Liver (tissue), 8 donors: ENCODE measurements at regions not wholly inside any gene's neighbourhood (a gene's known extent, or its start where the extent isn't known, plus 50 kb on each side); places are given as distances from the start of the nearest gene placed in this dataset.

Experiments
- DNase-seq: peaks from one replicate; pipeline ENCODE4 v3.0.0-alpha.2; 2017; ENCODE audit warnings: low spot score
- H3K27ac ChIP-seq, 2 donors: one replicate each; pipeline ENCODE4 v1.7.0; 2013; ENCODE audit warnings: inconsistent platforms in 2 of 2, low read length in 2 of 2, control low read depth in 1 of 2, low read depth in 1 of 2, mild to moderate bottlenecking in 1 of 2
- H3K27me3 ChIP-seq, 4 donors: one replicate each; pipeline versions ENCODE4 v1.6.1 to v1.7.0; 2013; ENCODE audit warnings: low read length in 3 of 4, inconsistent platforms in 1 of 4, mild to moderate bottlenecking in 1 of 4, moderate library complexity in 1 of 4; ENCODE audit not compliant: control insufficient read depth in 4 of 4, insufficient read depth in 4 of 4
- H3K36me3 ChIP-seq, 4 donors: one replicate each; pipeline versions ENCODE4 v1.6.1 to v1.7.0; 2013; ENCODE audit warnings: low read length in 3 of 4, mild to moderate bottlenecking in 3 of 4, low read depth in 1 of 4, moderate library complexity in 1 of 4; ENCODE audit not compliant: control insufficient read depth in 4 of 4, insufficient read depth in 3 of 4
- H3K4me1 ChIP-seq, 4 donors: one replicate each; pipeline versions ENCODE4 v1.6.1 to v1.7.0; 2013; ENCODE audit warnings: low read length in 3 of 4, mild to moderate bottlenecking in 3 of 4, moderate library complexity in 1 of 4; ENCODE audit not compliant: control insufficient read depth in 4 of 4, insufficient read depth in 4 of 4
- H3K4me3 ChIP-seq, 3 donors: one replicate each; pipeline versions ENCODE4 v1.6.1 to v1.7.0; 2013; ENCODE audit warnings: low read length in 3 of 3, control low read depth in 1 of 3, low read depth in 1 of 3, mild to moderate bottlenecking in 1 of 3
- H3K9ac ChIP-seq, 2 donors: one replicate each; pipeline ENCODE4 v1.7.0; 2013; ENCODE audit warnings: low read length in 2 of 2, mild to moderate bottlenecking in 2 of 2, moderate library complexity in 2 of 2, control low read depth in 1 of 2, low read depth in 1 of 2
- H3K9me3 ChIP-seq, 4 donors: one replicate each; pipeline versions ENCODE4 v1.6.1 to v1.7.0; 2013; ENCODE audit warnings: low read length in 3 of 4; ENCODE audit not compliant: control insufficient read depth in 4 of 4
- EGR1 ChIP-seq, 2 donors: IDR thresholded peaks; 2 replicates each; pipeline ENCODE4 v1.6.1; 2016 to 2018; ENCODE audit warnings: antibody characterized with exemption in 2 of 2, low read depth in 2 of 2
- FOXA1 ChIP-seq: IDR thresholded peaks from 2 replicates; pipeline ENCODE4 v1.6.1; 2016; ENCODE audit warnings: antibody characterized with exemption
- FOXA2 ChIP-seq: IDR thresholded peaks from 2 replicates; pipeline ENCODE4 v1.6.1; 2016; ENCODE audit warnings: antibody characterized with exemption
- GABPA ChIP-seq, 2 donors: IDR thresholded peaks in 1 of 2; conservative IDR thresholded peaks in 1 of 2; 2 replicates each; pipeline ENCODE4 v1.6.1; 2016; ENCODE audit warnings: antibody characterized with exemption in 2 of 2, mild to moderate bottlenecking in 1 of 2, moderate library complexity in 1 of 2
- HNF4A ChIP-seq, 2 donors: conservative IDR thresholded peaks; 2 replicates each; pipeline ENCODE4 v1.6.1; 2016; ENCODE audit warnings: antibody characterized with exemption in 2 of 2, mild to moderate bottlenecking in 2 of 2
- HNF4G ChIP-seq: IDR thresholded peaks from 2 replicates; pipeline ENCODE4 v1.6.1; 2016; ENCODE audit warnings: antibody characterized with exemption
- JUND ChIP-seq, 2 donors: IDR thresholded peaks; 2 replicates each; pipeline ENCODE4 v1.6.1; 2016; ENCODE audit warnings: antibody characterized with exemption in 2 of 2
- NR2F2 ChIP-seq: IDR thresholded peaks from 2 replicates; pipeline ENCODE4 v1.6.1; 2016; ENCODE audit warnings: antibody characterized with exemption
- RAD21 ChIP-seq, 2 donors: IDR thresholded peaks; 2 replicates each; pipeline ENCODE4 v1.6.1; 2016; ENCODE audit warnings: antibody characterized with exemption in 2 of 2, mild to moderate bottlenecking in 2 of 2
- REST ChIP-seq: IDR thresholded peaks from 2 replicates; pipeline ENCODE4 v1.6.1; 2016; ENCODE audit warnings: antibody characterized with exemption, mild to moderate bottlenecking
- RXRA ChIP-seq, 2 donors: IDR thresholded peaks; 2 replicates each; pipeline ENCODE4 v1.6.1; 2017 to 2018; ENCODE audit warnings: antibody characterized with exemption in 2 of 2, mild to moderate bottlenecking in 1 of 2
- TAF1 ChIP-seq: conservative IDR thresholded peaks from 2 replicates; pipeline ENCODE4 v1.6.1; 2016; ENCODE audit warnings: antibody characterized with exemption, mild to moderate bottlenecking
- YY1 ChIP-seq: IDR thresholded peaks from 2 replicates; pipeline ENCODE4 v1.6.1; 2016; ENCODE audit warnings: antibody characterized with exemption, mild to moderate bottlenecking
- ZBTB33 ChIP-seq: IDR thresholded peaks from 2 replicates; pipeline ENCODE4 v1.6.1; 2016; ENCODE audit warnings: antibody characterized with exemption
- WGBS: extraction: QIAGEN DNeasy Blood & Tissue Kit; methylation state at CpG from one replicate; pipeline ENCODE4 v1.1.7; 2013; 5-methylcytosine and 5-hydroxymethylcytosine counted together
- TF ChIP-seq, protein P1 (sequence below): IDR thresholded peaks from 2 replicates; pipeline ENCODE4 v1.6.1; 2016; ENCODE audit warnings: antibody characterized with exemption
- TF ChIP-seq, protein P2 (sequence below): fragments of 150-350 bp; IDR thresholded peaks from 2 replicates; pipeline ENCODE4 v1.5.1; 2017; ENCODE audit warnings: improper control_type of control experiment, low read depth, low read length; ENCODE audit not compliant: missing input control
- donor health status: healthy.
- donor health status: healthy.
- donor health status: healthy.
- donor health status: healthy.
- donor health status: healthy.

DNA sequence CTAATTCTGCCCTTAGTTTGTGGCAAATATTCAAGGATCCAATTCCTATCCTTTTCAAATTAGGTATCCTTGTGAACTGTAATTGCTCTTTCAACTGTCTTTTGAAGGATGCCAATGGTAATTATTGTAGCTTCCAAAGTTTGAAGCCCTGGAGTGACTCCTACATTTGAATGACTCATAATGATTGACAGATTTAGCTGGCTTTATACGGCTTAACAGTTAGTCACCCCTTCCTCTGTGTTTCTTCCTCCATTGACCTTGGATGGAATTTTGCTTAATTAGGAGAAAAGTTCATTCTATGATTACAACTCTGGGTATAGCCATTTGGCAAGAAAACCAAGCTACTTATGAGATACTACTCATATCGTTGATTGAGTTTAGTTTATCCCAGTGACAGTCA is 639.3 kb upstream of the KIRREL3 start:
- H3K36me3 ChIP-seq: no peaks in the 10 kb centered on the region
- H3K9me3 ChIP-seq: no peaks in the 10 kb centered on the region
- H3K4me1 ChIP-seq: no peaks in the 10 kb centered on the region
- H3K27ac ChIP-seq: no peak overlapping the region
- TF ChIP-seq RAD21 (IDR thresholded peaks at IDR 0.05) (no peak), JUND (IDR thresholded peaks at IDR 0.05) (no peak), REST (no peak), ZBTB33 (no peak), GABPA (IDR thresholded peaks at IDR 0.05 in 1 of 2, conservative IDR thresholded peaks at IDR 0.05 in 1 of 2) (no peak), FOXA2 (no peak), YY1 (no peak), FOXA1 (no peak), RXRA (IDR thresholded peaks at IDR 0.05) (no peak), EGR1 (IDR thresholded peaks at IDR 0.05; ENCODE audit: low read depth in 2 of 2) (no peak), HNF4A (conservative IDR thresholded peaks at IDR 0.05) (no peak), TAF1 (no peak), HNF4G (no peak)
- TF ChIP-seq, protein P1, sequence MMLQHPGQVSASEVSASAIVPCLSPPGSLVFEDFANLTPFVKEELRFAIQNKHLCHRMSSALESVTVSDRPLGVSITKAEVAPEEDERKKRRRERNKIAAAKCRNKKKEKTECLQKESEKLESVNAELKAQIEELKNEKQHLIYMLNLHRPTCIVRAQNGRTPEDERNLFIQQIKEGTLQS: no peak
- TF ChIP-seq, protein P2, sequence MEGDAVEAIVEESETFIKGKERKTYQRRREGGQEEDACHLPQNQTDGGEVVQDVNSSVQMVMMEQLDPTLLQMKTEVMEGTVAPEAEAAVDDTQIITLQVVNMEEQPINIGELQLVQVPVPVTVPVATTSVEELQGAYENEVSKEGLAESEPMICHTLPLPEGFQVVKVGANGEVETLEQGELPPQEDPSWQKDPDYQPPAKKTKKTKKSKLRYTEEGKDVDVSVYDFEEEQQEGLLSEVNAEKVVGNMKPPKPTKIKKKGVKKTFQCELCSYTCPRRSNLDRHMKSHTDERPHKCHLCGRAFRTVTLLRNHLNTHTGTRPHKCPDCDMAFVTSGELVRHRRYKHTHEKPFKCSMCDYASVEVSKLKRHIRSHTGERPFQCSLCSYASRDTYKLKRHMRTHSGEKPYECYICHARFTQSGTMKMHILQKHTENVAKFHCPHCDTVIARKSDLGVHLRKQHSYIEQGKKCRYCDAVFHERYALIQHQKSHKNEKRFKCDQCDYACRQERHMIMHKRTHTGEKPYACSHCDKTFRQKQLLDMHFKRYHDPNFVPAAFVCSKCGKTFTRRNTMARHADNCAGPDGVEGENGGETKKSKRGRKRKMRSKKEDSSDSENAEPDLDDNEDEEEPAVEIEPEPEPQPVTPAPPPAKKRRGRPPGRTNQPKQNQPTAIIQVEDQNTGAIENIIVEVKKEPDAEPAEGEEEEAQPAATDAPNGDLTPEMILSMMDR: no peak
- no peaks in the 10 kb centered on the region for H3K27me3 ChIP-seq
- no peak overlapping the region for H3K9ac ChIP-seq
- 75% methylated on average over 2 of the region's 2 CpGs for WGBS
- DNase-seq: no peak
- H3K4me3 ChIP-seq: no peak overlapping the region

GRCh38 chr11:127632976-127633680 is 632.6 kb upstream of the KIRREL3 start:
- Histone ChIP-seq H3K36me3 (no peaks in the 10 kb centered on the region), H3K9ac (no peak overlapping the region), H3K4me1 (peaks cover 0 to 5% (median 3%) of the 10 kb centered on the region in 4 donors), H3K4me3 (no peak overlapping the region), H3K27ac (no peak overlapping the region), H3K9me3 (no peaks in the 10 kb centered on the region), H3K27me3 (no peaks in the 10 kb centered on the region)
- no peak for DNase-seq
- WGBS: 75% methylated on average over 2 of the region's 2 CpGs
- TF ChIP-seq EGR1 (IDR thresholded peaks at IDR 0.05; ENCODE audit: low read depth in 2 of 2) (no peak), NR2F2 (no peak), RAD21 (IDR thresholded peaks at IDR 0.05) (no peak), ZBTB33 (no peak), YY1 (no peak), FOXA1 (no peak)
- TF ChIP-seq, protein P1: no peak
